ENCODE measurements at regions not wholly inside any gene's neighbourhood (a gene's known extent, or its start where the extent isn't known, plus 50 kb on each side); places are given as distances from the start of the nearest gene placed in this dataset.

DNA sequence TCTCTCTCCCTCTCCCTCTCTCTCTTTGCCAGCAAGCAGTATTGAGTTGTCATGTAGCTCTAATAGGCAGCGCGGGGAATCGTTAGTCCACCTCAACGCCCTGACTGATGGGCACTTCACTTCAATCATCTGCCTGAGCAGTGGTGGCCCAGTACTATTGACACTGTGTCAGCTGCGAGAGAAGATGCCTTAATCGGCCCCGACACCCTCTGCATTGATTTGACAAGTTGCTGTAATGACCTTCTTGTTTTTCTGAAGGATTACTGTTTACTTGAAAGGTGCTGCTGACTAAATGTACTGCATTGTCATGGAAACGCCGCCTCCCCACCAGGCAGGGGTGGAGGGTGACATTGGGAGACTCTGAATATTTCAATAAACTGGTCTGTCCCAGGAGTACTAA lies 913.8 kb downstream of the KCNMA1 start:
- TF ChIP-seq, protein P1, sequence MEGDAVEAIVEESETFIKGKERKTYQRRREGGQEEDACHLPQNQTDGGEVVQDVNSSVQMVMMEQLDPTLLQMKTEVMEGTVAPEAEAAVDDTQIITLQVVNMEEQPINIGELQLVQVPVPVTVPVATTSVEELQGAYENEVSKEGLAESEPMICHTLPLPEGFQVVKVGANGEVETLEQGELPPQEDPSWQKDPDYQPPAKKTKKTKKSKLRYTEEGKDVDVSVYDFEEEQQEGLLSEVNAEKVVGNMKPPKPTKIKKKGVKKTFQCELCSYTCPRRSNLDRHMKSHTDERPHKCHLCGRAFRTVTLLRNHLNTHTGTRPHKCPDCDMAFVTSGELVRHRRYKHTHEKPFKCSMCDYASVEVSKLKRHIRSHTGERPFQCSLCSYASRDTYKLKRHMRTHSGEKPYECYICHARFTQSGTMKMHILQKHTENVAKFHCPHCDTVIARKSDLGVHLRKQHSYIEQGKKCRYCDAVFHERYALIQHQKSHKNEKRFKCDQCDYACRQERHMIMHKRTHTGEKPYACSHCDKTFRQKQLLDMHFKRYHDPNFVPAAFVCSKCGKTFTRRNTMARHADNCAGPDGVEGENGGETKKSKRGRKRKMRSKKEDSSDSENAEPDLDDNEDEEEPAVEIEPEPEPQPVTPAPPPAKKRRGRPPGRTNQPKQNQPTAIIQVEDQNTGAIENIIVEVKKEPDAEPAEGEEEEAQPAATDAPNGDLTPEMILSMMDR (IDR thresholded peaks at IDR 0.05) = no peak
- TF ChIP-seq RELA (CRISPR knock-in tag; IDR thresholded peaks at IDR 0.05; ENCODE audit: borderline replicate concordance) (no peak), MAX (CRISPR knock-in tag; IDR thresholded peaks at IDR 0.05) (no peak), NFYB (CRISPR knock-in tag; conservative IDR thresholded peaks at IDR 0.05; ENCODE audit: low read depth) (no peak), NR1H2 (CRISPR knock-in tag; IDR thresholded peaks at IDR 0.05) (no peak)
- TF ChIP-seq, protein P2, sequence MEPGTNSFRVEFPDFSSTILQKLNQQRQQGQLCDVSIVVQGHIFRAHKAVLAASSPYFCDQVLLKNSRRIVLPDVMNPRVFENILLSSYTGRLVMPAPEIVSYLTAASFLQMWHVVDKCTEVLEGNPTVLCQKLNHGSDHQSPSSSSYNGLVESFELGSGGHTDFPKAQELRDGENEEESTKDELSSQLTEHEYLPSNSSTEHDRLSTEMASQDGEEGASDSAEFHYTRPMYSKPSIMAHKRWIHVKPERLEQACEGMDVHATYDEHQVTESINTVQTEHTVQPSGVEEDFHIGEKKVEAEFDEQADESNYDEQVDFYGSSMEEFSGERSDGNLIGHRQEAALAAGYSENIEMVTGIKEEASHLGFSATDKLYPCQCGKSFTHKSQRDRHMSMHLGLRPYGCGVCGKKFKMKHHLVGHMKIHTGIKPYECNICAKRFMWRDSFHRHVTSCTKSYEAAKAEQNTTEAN (CRISPR knock-in tag; IDR thresholded peaks at IDR 0.05) = no peak

All from WTC11 (cell line).